Stimulated activated CD4-positive, alpha-beta T cell treated with anti-CD3 and anti-CD28 coated beads, TNF-alpha, amount 100 ng/mL, for 4 hours (primary cell): ENCODE measurements at regions not wholly inside any gene's neighbourhood (a gene's known extent, or its start where the extent isn't known, plus 50 kb on each side); places are given as distances from the start of the nearest gene placed in this dataset.
"Not testable (repeated sequence)": the region's sequence is repeated elsewhere in the genome, so short reads cannot be mapped to it uniquely, and the experiment has no call there.

Source experiments
- DNase-seq, 3 experiments: peaks; one replicate each; pipeline ENCODE4 v3.0.0-alpha.2; 2020; ENCODE audit warnings: low read depth in 3 of 3

DNA sequence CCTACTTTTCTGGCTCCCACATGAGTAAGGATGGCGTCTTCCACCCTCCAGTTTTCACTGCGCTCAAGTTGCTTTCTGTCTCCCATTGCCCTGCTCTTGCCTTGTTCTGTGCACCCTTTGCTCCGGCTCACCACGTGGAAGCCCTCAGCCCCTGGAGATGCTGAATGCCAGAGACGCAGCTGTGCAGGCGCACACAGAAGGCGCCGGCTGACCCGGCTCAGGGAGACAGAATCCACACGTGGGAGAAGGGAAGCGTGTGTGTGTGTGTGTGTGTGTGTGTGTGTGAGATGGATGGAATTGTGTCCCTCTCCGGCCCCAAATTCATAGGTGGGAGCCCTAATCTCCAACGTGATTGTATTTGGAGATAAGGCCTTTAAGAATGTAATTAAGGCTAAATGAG is 118.2 kb upstream of the ERRFI1 start:
- no peak for DNase-seq

DNA sequence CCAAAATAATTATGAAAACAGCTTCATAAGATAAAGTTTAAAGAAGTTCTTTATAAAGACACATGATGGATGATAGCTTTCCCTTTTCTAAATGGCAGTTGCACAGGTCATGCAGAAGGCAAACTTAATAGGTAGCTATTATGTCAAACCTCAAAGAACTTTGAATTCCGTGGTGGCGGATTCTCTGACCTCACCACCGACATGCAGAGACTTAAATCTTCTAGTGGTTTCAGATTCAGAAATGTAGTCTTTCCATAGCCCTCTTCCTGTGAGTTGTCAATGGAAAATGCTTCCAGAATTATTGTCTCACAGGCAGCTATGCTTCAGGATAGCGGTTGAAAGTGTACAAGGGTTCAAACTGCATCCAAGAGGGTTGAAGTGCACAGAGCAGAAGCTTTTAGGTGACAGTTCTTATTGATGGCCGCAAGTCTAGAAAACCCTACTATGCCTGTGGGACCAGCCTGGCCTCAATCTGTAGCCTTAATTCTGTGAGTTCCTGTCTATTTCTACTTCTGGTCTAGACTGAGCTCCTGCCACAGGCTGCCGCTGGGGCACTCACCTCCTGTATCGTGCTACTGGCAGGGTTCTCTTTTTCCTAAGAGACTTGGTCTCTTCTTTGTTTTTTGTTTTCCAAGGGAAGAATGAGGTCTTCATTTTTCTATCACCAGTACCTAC is 117.0 kb upstream of the ERRFI1 start:
- no peak for DNase-seq

DNA sequence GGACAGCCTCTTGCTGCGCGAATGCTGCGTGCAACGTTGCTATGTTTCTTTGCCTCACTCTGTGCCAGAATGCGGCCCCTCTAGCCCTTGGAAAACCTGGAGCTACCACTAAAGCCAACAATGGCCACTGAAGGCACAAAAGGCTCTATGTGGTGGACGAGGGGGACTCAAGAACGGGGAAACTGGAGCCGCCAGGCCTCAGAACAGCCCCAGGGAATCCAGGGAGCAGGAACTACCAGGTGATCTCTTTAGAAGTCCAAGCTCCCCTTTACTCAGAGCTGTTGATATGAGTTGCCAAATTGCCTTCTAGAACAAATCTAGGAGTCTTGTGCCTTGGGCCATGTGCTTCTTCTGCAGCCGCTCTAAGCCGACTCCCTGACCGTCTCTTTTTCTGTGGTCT is 113.8 kb upstream of the ERRFI1 start:
- no peak for DNase-seq

DNA sequence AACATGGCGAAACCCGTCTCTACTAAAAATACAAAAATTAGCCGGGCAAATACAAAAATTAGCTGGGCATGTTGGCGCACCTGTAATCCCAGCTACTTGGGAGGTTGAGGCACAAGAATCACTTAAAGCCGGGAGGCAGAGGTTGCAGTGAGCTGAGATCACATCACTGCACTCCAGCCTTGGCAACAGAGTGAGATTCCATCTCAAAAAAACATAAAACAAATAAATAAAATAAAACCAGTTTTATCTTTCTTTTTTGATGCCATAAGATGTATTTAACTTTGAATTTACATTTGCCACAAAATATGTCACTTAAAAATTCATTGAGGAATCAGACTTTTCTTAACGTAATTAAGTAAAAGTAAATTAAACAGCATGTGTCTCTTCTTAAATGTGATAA is 113.3 kb upstream of the ERRFI1 start:
- no peak for DNase-seq

DNA sequence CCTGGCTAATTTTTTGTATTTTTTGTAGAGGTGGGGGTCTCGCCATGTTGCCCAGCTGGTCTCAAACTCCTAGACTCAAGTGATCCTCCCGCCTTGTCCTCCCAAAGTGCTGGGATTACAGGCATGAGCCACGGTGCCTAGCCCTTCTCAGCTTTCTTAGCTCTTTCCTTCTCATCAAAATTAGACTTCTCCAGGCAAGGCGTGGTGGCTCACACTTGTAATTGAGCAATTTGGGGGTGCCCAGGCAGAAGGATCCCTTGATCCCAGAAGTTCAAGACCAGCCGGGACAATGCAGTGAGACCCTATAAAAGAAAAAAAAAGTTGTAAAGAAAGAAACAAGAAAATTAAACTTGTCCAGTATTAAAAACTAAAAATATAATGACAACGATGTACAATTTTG is 112.6 kb upstream of the ERRFI1 start:
- DNase-seq: no peak

DNA sequence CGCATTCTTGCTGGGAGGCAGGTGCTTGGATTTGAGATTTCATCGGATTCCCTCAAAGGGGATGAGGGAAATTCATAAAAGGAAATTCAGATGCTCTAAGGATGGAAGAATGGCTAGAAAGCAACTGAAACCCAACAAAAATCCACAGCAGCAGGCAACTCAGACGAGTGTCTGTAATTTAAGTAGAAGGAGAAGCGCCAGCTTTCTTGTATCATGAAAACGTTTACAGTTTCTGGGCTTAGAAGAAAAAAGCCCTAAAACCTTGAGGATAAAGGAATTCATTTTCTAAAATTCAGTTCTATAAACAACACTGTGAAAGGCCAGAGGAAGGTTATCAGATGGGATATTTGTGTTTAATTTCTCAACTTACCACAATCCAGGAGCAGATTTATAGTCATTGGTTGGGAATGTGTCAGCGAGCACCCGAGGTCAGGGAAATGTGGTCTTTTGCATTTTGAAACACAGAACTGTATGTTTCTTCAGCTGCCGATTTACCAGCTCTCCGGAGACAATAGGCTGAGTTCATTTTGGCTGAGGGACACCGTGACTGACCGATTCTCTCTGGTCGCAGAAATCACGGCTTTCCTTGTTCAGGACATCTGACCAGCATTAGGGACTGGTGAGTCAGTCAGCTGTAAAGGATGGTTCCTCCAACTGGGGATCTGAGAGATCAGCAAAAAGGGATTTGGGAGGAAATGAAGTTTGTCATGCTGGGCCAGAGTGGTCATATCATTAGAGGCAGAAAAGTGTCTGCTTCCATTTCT is 111.6 kb upstream of the ERRFI1 start:
- no peak for DNase-seq

DNA sequence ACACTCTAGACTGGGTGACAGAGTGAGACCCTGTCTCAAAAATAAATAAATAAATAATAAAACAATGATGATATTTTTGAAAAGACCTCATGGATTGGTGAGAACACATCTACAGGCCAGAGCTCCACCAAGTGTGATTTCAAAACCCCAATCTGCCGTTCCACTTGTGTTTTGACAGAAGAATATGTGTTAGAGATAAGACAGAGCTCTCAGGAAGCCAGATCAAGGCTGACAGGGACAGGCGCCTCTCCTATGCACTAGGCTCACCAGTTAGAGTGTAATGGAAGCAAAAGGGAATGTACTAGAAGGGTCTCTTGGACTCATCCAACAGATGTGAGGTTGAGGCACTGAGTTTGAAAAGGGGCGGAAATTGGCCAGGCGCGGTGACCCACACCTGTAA is 110.7 kb upstream of the ERRFI1 start:
- no peak for DNase-seq

DNA sequence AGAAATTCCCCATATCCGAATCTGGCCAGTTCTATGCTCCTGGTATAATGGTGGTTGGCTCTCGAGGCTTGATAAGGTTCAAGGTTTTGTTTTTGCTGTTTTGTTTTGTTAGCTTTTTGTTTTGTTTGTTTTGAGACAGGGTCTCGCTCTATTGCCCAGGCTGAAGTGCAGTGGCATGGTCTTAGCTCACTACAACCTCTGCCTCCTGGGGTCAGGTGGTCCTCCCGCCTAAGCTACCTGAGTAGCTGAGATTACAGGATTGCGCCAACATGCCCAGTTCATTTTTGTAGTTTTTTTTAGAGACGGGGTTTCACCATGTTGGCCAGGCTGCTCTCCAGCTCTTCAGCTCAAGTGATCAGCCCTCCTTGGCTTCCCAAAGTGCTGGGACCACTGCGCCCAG is 109.1 kb upstream of the ERRFI1 start:
- DNase-seq: no peak

DNA sequence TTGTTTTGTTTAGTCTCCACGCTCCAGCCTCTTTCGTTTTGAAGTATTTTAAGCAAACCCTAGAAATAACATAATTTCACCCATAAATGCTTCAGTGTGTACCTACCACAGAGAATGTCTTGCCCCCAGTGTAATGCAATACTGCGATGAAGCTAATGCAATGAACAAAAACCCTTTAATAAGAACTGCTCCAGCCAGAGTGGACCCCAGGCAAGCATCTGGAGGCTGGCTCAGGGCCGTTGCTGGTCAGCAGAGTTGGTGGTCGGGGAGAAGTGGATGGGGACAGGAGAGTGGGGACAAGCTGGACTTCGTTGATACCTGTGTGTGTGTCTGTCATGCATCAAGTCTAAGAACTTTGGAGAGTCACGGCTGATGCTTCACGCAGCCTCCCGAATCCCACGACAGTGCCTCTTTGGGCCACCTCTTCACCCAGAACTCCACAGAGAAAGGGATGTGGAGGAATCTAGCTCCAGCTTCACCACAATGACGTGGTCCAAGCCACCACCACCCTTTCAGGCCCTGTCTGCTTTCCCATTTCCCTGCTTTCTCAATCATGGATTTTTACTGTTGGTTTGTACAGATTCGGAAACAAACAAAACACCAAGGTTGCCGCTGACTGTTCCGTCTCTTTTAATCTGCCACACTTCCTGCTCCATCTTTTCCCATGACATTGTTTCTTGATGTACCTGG is 108.6 kb upstream of the ERRFI1 start:
- DNase-seq: no peak

DNA sequence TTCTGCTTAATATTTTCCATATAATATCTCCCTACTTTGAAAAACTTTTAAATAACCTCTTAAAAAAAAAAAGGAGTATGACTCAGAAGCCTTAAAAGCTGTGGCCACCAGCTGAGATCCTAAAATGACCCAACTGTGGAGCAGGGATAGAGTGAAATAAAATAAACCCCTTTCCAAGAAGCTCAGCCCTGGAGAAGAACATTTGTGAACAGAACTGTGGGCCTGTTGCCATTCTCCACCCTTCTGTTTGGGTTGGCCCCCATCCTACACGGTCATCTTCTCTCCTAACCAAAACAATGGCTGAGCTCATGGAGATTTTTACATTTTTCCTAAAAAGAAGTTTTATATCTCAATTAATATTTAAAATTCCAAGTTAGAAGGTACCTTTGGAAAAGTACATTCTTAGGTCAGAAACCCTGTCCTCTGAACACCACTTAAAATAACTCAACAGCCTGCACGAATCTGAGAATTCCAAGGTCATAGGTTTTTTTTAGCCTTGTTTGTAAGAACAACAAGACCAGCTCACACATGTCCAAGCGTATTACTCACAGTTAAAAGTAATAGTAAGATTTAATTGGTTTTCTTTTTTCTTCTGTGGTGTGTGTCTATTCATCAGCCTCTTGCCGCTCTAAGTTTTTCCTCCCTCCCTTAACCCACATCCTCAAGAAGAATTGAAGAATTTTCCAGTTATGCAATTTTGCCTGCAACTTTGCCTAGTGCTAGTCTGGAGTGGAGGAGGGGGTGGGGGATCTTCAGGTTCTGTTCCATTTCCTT is 107.7 kb upstream of the ERRFI1 start:
- DNase-seq: no peak

DNA sequence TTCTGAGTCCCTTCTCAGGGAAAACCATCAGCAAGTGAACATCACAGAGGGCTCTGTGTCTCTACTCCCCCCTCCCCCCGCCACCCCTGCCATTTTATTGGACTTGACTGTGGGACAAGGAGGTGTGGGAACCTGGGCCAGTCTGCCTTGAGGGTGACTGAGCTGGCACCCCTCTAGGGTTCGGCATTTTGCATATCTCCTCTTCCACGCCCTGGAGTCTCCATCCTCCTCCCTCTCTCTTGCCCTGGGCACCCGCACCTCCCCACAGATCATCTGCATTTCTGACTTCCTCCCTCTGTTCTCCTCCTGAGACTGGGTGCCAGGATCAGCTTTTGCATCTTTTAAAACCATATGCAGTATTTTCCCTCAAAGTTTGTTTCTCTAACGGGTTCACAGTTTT is 107.1 kb upstream of the ERRFI1 start:
- no peak for DNase-seq

DNA sequence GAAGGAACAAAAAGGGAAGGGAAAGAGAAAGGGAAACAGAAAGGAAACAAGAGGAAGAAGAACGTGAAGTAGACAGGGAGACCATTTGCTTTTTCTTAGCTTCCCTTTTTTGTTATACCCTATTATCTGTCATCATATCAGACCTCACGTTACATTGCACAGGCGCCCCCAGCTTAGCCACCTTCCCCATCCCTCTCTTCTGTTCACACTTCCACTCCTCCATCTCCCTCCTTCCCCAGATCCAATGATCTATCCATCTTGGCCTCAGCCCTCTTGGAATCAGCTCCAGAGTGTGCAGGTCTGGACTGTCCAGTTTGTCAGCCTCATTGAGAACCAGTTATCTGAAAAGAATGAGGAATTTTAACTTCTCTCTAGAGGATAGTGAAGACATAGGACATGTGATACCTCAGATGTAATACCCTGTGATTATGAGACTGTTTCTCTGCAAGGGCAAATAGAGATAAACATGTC is 101.1 kb upstream of the ERRFI1 start:
- no peak for DNase-seq

DNA sequence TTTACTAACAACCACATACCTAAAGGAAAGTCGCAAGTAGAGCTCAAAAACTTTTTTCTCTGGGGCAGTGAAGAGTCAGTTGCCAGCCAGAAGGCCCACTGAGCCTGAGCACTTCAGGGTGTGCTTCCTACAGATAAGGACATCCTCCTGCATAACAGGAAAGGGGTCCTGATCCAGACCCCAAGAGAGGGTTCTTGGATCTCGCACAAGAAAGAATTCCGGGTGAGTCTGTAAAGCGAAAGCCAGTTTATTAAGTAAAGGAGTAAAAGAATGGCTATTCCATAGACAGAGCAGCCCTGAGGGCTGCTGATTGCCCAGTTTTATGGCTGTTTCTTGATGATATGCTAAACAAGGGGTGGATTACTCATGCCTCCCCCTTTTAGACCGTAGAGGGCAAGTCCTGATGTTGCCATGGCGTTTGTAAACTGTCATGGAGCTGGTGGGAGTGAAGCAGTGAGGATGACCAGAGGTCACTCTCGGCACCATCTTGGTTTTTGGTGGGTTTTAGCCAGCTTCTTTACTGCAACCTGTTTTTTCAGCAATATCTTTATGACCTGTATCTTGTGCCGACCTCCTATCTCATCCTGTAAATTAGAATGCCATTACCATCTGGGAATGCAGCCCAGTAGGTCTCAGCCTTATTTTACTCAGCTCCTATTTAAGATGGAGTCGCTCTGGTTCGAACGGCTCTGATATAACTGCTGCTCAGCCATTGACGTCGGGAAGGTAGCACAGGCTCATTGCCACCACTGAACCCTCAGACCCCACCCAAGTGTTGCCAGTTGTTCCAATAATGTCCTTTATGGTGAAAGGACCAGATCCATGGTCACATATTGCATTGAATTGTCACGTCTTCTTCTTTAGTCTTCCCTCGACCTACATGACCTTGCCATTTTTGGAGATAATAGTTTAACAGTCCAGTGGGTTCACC is 96.6 kb upstream of the ERRFI1 start:
- DNase-seq: no peak

DNA sequence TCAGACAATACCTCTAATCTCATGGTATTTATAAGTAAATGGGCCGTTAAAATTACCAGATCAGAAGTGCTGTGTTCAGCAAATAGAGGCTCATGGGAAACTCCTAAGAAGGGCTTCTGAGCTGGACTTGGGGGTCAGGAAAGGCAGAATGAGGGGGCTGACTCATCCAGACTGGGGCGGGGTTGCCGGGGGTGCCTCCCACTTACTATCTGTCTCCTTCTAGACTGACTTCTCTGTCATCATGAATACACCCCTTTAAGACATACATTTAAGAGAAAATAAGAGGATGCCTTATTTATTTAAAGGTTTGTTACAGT is 96.0 kb upstream of the ERRFI1 start:
- DNase-seq: no peak

DNA sequence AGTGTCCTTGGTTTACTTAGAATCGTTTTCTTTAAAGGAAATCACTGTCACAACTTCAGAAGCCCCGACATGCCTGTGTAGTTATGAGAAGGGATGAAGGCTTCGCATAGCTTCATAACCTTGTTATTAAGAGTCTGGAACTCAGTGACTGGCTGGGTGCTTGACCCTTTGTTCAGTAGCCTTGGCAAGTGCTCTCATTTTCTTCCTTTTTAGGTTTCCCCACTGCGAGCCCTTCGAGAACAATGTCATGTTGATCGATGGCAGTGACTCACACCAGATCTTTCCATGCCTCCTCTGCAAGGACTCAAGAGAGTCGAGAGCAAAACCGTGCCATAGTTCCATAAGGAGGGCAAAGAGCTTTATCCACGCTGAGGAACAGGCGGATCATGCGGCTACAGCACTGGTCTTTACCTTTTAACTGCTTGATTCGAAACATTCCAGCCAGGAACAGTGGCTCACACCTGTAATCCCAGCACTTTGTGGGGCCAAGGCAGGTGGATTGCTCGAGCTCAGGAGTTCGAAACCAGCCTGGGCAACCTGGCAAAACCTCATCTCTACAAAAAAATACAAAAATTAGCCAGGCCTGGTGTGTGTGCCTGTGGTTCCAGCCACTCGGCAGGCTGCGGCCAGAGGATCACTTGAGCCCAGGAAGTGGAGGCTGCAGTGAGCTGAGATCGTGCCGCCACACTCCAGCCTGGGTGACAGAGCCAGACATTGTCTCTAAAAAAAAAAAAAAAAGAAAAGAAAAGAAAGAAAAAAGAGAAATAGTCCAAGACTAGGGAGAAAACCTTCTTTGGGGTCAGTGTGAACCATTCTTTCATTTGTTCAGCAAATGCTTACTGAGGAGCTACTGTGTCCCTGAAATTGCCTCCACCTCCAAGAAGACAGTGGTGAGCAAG is 95.4 kb upstream of the ERRFI1 start:
- no peak for DNase-seq

DNA sequence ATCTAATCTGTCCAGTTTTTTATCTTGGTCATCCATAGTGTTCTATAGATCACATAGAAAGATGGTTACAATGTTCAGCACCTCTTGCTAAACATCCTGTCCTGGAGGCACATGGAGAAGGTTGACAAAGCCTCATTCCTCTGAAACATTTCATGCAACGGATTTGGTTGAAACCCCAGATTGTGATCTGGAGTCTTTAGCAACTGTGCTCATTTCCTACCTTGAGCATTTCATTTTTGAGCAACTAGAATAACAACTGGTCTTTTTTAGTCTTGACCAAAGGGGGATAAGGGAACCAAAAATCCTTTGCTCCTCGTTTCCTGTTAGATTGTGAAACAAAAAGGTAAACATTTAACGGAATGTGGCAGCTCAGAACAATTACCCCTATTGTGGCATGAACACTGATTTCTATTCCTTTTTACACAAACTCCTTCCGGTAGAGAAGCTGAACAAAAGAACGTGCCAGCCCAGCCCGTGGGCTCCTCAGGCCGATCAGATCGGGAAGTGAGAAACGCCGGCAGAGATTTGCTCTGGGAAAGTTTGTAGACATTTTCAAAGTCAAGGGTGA is 94.7 kb upstream of the ERRFI1 start:
- DNase-seq: no peak

DNA sequence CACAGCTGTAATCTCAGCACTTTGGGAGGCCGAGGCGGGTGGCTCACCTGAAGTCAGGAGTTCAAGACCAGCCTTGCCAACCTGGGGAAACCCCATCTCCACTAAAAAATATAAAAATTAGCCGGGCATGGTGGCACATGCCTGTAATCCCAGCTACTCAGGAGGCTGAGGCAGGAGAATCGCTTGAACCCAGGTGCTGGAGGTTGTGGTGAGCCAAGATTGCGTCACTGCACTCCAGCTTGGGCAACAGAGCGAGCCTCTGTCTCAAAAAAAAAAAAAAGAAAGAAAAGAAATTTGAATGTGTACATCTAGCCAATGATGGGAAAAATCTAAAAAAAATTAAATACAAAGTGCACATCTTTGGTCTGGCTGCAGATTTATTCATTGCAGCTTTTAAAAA is 92.6 kb upstream of the ERRFI1 start:
- not testable (repeated sequence) for DNase-seq

DNA sequence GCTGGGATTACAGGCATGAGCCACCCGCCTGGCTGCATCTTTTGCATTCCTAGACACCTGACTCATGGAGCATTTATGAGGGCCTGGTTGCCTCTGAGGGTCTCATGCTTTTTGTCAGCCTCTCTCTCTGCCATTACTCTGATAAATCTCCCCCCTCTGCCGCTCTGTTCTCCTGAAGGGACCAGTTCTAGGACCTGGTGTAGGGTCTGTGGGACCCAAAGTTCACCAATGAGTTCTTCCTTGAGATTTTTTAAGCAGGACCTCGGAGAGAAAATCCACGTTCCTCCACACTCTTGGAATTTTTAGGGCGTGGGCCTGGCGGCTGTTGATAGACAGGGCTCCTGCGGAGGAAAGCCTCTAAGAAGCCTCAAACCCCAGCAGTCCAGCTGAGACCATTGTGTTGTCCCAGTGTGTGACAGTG is 91.9 kb upstream of the ERRFI1 start:
- no peak for DNase-seq

DNA sequence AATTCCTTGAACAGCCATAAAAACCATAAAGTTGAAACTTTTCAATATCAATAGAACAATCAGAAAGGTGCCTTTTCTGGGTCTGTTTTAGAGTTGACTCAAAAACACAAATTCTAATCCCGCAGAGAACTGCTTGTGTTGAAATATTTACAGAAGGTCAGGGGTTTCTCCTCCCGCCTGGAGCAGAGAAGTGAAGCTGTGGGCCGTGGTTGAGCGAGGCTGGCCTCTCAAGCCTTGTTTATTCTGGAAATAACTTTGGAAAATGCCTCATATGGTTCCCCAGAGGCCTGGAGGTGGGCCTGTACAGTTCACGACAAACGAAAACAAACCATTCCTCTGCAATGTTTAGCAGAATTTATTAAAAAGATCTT is 90.8 kb upstream of the ERRFI1 start:
- no peak for DNase-seq

DNA sequence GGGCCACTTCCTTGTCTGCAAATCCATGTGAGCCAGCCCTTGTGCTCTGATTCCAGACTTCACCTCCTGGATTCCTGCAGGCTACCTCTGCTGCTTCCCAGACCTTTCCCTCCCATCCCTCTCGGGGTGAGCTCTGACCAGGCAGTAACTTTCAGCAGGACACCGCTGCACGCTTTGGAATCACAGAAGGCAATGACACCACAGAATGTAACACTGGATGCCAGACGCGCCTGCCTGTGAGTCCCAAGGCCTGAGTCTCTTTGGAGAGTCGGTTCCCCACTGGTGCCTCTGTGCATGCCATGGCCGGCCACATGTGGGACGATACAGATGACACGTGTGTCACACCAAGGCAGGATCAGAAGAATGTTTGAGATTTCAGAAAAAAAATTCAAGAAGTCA is 89.7 kb upstream of the ERRFI1 start:
- no peak for DNase-seq
